ENCODE measurements at regions not wholly inside any gene's neighbourhood (a gene's known extent, or its start where the extent isn't known, plus 50 kb on each side); places are given as distances from the start of the nearest gene placed in this dataset.

DNA sequence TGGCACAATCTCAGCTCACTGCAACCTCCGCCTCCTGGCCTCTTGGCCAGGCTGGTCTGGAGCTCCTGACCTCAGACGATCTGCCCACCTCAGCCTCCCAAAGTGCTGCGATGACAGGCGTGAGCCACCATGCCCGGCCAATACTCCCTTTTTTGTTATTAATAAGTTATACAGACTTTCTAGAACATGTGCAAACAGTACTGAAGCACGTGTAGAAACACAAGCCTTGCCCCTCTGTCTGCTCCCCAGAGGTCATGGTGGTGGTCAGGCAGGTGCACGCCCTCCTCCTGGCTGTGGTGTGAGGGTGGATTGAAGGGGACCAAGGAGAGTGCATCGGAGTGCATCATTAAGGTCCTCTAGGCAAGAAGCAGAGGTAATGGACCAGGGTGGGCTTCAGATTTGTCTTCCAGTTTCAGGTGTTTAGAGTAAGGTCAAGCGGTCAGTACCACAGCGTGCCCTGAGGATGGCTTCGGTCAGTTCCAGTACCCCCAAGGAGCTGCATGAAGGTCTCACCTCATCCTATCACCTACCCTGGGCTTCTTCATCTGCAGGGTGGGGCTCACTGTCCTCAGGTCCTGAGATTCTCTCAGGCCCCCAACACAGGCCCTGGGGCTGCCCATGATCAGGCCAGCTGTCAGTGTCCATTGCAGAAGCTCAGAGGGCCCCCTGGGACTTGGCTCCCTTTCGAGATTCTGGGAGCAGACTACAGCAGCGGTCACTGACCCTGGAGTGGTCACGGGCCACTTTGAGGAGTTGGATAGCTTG lies 124.3 kb downstream of the GLI2 start:
- H3K36me3 ChIP-seq (ENCODE audit: control insufficient read depth in 2 of 2, insufficient read depth in 2 of 2, low read length in 1 of 2) = no peaks in the 10 kb centered on the region
- no peak overlapping the region for H3K27ac ChIP-seq (ENCODE audit: control insufficient read depth, insufficient read depth)
- no peaks in the 10 kb centered on the region for H3K79me2 ChIP-seq (ENCODE audit: control insufficient read depth, insufficient read depth, low read length)
- POLR2A ChIA-PET = no interaction called here
- CTCF ChIA-PET = interaction anchor here (0.6 kb wide), 1 partner anchor 25 kb away, joined by 3 read pairs; no protein-coding TSS in a partner anchor
- no peak overlapping the region for H3K4me3 ChIP-seq
- intact Hi-C loops (cut with micrococcal nuclease; ENCODE audit: unreplicated experiment) = no loop called here
- ATAC-seq (no peak), FAIRE-seq (no peak), DNase-seq (ENCODE audit: low read depth, low spot score) (no peak)
- no peak overlapping the region for H3K4me2 ChIP-seq (ENCODE audit: control insufficient read depth, insufficient read depth)
- H4K20me1 ChIP-seq (ENCODE audit: control insufficient read depth, insufficient read depth) = no peaks in the 10 kb centered on the region
- H3K4me1 ChIP-seq (ENCODE audit: control insufficient read depth, insufficient read depth, low read length) = no peaks in the 10 kb centered on the region
- in situ Hi-C loops (cut with MboI) = no loop called here
- SMC1A ChIA-PET (ENCODE audit: uncharacterized antibody, unreplicated experiment) = no interaction called here
- no TSS peak for BruUV-seq (replicated peaks)
- TF ChIP-seq WRNIP1 (IDR thresholded peaks at IDR 0.05; ENCODE audit: borderline replicate concordance, low read depth, low read length) = no peak
- TF ChIP-seq CHD4 (IDR thresholded peaks at IDR 0.05) = no peak
- no peak for TF ChIP-seq MYC (IDR thresholded peaks at IDR 0.05; ENCODE audit: insufficient read depth, insufficient read length, insufficient replicate concordance, low read length, severe bottlenecking)
- no peak for TF ChIP-seq NR2F1 (conservative IDR thresholded peaks at IDR 0.05)
- no peak for TF ChIP-seq ATF7 (IDR thresholded peaks at IDR 0.05; ENCODE audit: low read depth)
- TF ChIP-seq, protein P1, sequence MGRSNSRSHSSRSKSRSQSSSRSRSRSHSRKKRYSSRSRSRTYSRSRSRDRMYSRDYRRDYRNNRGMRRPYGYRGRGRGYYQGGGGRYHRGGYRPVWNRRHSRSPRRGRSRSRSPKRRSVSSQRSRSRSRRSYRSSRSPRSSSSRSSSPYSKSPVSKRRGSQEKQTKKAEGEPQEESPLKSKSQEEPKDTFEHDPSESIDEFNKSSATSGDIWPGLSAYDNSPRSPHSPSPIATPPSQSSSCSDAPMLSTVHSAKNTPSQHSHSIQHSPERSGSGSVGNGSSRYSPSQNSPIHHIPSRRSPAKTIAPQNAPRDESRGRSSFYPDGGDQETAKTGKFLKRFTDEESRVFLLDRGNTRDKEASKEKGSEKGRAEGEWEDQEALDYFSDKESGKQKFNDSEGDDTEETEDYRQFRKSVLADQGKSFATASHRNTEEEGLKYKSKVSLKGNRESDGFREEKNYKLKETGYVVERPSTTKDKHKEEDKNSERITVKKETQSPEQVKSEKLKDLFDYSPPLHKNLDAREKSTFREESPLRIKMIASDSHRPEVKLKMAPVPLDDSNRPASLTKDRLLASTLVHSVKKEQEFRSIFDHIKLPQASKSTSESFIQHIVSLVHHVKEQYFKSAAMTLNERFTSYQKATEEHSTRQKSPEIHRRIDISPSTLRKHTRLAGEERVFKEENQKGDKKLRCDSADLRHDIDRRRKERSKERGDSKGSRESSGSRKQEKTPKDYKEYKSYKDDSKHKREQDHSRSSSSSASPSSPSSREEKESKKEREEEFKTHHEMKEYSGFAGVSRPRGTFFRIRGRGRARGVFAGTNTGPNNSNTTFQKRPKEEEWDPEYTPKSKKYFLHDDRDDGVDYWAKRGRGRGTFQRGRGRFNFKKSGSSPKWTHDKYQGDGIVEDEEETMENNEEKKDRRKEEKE (IDR thresholded peaks at IDR 0.05) = no peak
- no peak for TF ChIP-seq MAX (IDR thresholded peaks at IDR 0.05; ENCODE audit: low read depth, low read length)
- TF ChIP-seq RUNX3 (IDR thresholded peaks at IDR 0.05; ENCODE audit: low read length) = no peak
- no peak for TF ChIP-seq POLR2AphosphoS5 (IDR thresholded peaks at IDR 0.05; ENCODE audit: low read length)
- TF ChIP-seq ESRRA (IDR thresholded peaks at IDR 0.05; ENCODE audit: low read length) = no peak
- no peak for TF ChIP-seq RBBP5 (conservative IDR thresholded peaks at IDR 0.05)
- TF ChIP-seq, protein P2, sequence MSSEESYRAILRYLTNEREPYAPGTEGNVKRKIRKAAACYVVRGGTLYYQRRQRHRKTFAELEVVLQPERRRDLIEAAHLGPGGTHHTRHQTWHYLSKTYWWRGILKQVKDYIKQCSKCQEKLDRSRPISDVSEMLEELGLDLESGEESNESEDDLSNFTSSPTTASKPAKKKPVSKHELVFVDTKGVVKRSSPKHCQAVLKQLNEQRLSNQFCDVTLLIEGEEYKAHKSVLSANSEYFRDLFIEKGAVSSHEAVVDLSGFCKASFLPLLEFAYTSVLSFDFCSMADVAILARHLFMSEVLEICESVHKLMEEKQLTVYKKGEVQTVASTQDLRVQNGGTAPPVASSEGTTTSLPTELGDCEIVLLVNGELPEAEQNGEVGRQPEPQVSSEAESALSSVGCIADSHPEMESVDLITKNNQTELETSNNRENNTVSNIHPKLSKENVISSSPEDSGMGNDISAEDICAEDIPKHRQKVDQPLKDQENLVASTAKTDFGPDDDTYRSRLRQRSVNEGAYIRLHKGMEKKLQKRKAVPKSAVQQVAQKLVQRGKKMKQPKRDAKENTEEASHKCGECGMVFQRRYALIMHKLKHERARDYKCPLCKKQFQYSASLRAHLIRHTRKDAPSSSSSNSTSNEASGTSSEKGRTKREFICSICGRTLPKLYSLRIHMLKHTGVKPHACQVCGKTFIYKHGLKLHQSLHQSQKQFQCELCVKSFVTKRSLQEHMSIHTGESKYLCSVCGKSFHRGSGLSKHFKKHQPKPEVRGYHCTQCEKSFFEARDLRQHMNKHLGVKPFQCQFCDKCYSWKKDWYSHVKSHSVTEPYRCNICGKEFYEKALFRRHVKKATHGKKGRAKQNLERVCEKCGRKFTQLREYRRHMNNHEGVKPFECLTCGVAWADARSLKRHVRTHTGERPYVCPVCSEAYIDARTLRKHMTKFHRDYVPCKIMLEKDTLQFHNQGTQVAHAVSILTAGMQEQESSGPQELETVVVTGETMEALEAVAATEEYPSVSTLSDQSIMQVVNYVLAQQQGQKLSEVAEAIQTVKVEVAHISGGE (CRISPR knock-in tag; IDR thresholded peaks at IDR 0.05) = no peak
- TF ChIP-seq PAX5 (IDR thresholded peaks at IDR 0.05; ENCODE audit: borderline replicate concordance, low read depth, low read length) = no peak
- no peak for TF ChIP-seq BRCA1 (IDR thresholded peaks at IDR 0.05; ENCODE audit: low read depth, low read length)
- TF ChIP-seq, protein P3, sequence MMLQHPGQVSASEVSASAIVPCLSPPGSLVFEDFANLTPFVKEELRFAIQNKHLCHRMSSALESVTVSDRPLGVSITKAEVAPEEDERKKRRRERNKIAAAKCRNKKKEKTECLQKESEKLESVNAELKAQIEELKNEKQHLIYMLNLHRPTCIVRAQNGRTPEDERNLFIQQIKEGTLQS (IDR thresholded peaks at IDR 0.05; ENCODE audit: borderline replicate concordance, extremely low read depth, low read depth, low read length) = no peak
- TF ChIP-seq TBL1XR1 (IDR thresholded peaks at IDR 0.05; ENCODE audit: low read depth, low read length) = no peak
- TF ChIP-seq SMC3 (IDR thresholded peaks at IDR 0.05; ENCODE audit: borderline replicate concordance, low read length) = no peak
- TF ChIP-seq POLR2A (IDR thresholded peaks at IDR 0.05; ENCODE audit: low read depth, low read length) = no peak
- no peak for TF ChIP-seq MEF2B (IDR thresholded peaks at IDR 0.05; ENCODE audit: partially characterized antibody, poor library complexity, severe bottlenecking)
- no peaks in the 10 kb centered on the region for H3K9me3 ChIP-seq (replicated peaks; ENCODE audit: control insufficient read depth, insufficient read depth, low read length)
- H3K27me3 ChIP-seq (replicated peaks in 1 of 2; ENCODE audit: control insufficient read depth in 2 of 2, insufficient read depth in 2 of 2, low read length in 1 of 2) = no peaks in the 10 kb centered on the region; a peak in 1 of 4 replicates
- RAD21 ChIA-PET (ENCODE audit: unreplicated experiment) = no interaction called here
- no peak overlapping the region for H3K9ac ChIP-seq (ENCODE audit: control insufficient read depth, insufficient read depth, low read length)
- WGBS (ENCODE audit: insufficient coverage, insufficient replicate concordance, low lambda C conversion rate, missing lambda C conversion rate) = 30% methylated on average over 14 of the region's 14 CpGs
- H2AFZ ChIP-seq (ENCODE audit: control insufficient read depth, low read depth, low read length) = no peak overlapping the region
